Vagina (tissue), 2 donors: ENCODE measurements at regions not wholly inside any gene's neighbourhood (a gene's known extent, or its start where the extent isn't known, plus 50 kb on each side); places are given as distances from the start of the nearest gene placed in this dataset.

Experiments
- POLR2AphosphoS5 ChIP-seq, 2 donors: sonication (generic); formaldehyde crosslinking; IDR thresholded peaks; one replicate each; pipeline ENCODE4 v1.9.0; 2017; ENCODE audit warnings: antibody characterized with exemption in 2 of 2, mild to moderate bottlenecking in 2 of 2, low read depth in 1 of 2; ENCODE audit not compliant: insufficient read depth in 1 of 2
- TF ChIP-seq, protein P1 (sequence below), 3 experiments: fragments of 450-650 bp in 2 of 3; fragments of 200-600 bp in 1 of 3; sonication (generic) in 1 of 3; IDR thresholded peaks; one replicate each; pipeline ENCODE4 v1.5.1; 2017 to 2019; ENCODE audit warnings: antibody characterized with exemption in 3 of 3, mild to moderate bottlenecking in 2 of 3, moderate library complexity in 2 of 3

DNA sequence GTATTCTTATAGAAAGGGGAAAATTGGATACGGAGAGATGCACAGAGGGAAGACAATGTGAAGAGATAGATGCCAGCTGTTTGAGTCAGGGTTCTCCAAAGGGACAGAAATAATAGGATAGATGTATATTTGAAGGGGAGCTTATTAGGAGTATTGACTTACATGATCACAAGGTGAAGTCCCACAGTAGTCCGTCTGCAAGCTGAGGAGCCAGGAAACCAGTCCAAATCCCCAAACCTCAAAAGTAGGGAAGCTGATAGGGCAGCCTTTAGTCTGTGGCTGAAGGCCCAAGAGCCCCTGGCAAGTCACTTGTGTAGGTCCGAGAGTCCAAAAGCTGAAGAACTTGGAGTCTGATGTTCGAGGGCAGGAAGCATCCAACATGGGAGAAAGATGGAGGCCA is 569.6 kb upstream of the LARGE1 start:
- TF ChIP-seq, protein P1, sequence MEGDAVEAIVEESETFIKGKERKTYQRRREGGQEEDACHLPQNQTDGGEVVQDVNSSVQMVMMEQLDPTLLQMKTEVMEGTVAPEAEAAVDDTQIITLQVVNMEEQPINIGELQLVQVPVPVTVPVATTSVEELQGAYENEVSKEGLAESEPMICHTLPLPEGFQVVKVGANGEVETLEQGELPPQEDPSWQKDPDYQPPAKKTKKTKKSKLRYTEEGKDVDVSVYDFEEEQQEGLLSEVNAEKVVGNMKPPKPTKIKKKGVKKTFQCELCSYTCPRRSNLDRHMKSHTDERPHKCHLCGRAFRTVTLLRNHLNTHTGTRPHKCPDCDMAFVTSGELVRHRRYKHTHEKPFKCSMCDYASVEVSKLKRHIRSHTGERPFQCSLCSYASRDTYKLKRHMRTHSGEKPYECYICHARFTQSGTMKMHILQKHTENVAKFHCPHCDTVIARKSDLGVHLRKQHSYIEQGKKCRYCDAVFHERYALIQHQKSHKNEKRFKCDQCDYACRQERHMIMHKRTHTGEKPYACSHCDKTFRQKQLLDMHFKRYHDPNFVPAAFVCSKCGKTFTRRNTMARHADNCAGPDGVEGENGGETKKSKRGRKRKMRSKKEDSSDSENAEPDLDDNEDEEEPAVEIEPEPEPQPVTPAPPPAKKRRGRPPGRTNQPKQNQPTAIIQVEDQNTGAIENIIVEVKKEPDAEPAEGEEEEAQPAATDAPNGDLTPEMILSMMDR (IDR thresholded peaks at IDR 0.05): no peak
- TF ChIP-seq POLR2AphosphoS5 (IDR thresholded peaks at IDR 0.05; ENCODE audit: insufficient read depth in 1 of 2, low read depth in 1 of 2): no peak
